Activated naive CD4-positive, alpha-beta T cell (primary cell): ENCODE measurements at regions not wholly inside any gene's neighbourhood (a gene's known extent, or its start where the extent isn't known, plus 50 kb on each side); places are given as distances from the start of the nearest gene placed in this dataset.
"Not testable (repeated sequence)": the region's sequence is repeated elsewhere in the genome, so short reads cannot be mapped to it uniquely, and the experiment has no call there.

ENCODE experiments used
- DNase-seq, 4 experiments: peaks; one replicate each; lab custom pipeline; 2025; lab: John Stamatoyannopoulos, UW

GRCh38 chr9:34907044-34907443 is 51.0 kb upstream of the PHF24 start:
- DNase-seq: no peak

- peak; percentile 14 to 68 (median 50) for DNase-seq
Measured at GRCh38 chr9:34899535-34900158, 58.4 kb upstream of the PHF24 start.

GRCh38 chr9:34898846-34899245 is 59.2 kb upstream of the PHF24 start:
- DNase-seq: no peak

- DNase-seq: no peak
Measured at GRCh38 chr9:34896112-34896511, 62.0 kb upstream of the PHF24 start.

GRCh38 chr9:34892886-34893285 is 65.2 kb upstream of the PHF24 start:
- no peak for DNase-seq

GRCh38 chr9:34891386-34891785 is 66.7 kb upstream of the PHF24 start:
- no peak for DNase-seq

- DNase-seq: no peak
Measured at GRCh38 chr9:34887841-34888240, 70.2 kb upstream of the PHF24 start.

GRCh38 chr9:34884747-34885189 is 73.3 kb upstream of the PHF24 start:
- no peak for DNase-seq

GRCh38 chr9:34876096-34876495 is 82.0 kb upstream of the PHF24 start:
- DNase-seq: no peak

GRCh38 chr9:34869390-34869789 is 88.7 kb upstream of the PHF24 start:
- no peak for DNase-seq

- no peak for DNase-seq
Measured at GRCh38 chr9:34866614-34867013, 91.5 kb upstream of the PHF24 start.

- DNase-seq: no peak
Measured at GRCh38 chr9:34863426-34863825, 94.7 kb upstream of the PHF24 start.

GRCh38 chr9:34862836-34863235 is 95.2 kb upstream of the PHF24 start:
- DNase-seq: no peak

GRCh38 chr9:34862043-34862442 is 96.0 kb upstream of the PHF24 start:
- no peak for DNase-seq

GRCh38 chr9:34855016-34855415 is 103.1 kb upstream of the PHF24 start:
- not testable (repeated sequence) for DNase-seq

- DNase-seq: no peak
Measured at GRCh38 chr9:34830068-34830467, 120.1 kb upstream of the CCL21 start.

GRCh38 chr9:34826999-34827538 is 117.1 kb upstream of the CCL21 start:
- DNase-seq: no peak

GRCh38 chr9:34825775-34826174 is 115.8 kb upstream of the CCL21 start:
- no peak for DNase-seq

GRCh38 chr9:34823778-34824177 is 113.8 kb upstream of the CCL21 start:
- no peak for DNase-seq

- DNase-seq: no peak
Measured at GRCh38 chr9:34810187-34810524, 100.2 kb upstream of the CCL21 start.

GRCh38 chr9:34809504-34810186 is 99.7 kb upstream of the CCL21 start:
- DNase-seq: no peak

GRCh38 chr9:34802916-34803315 is 93.0 kb upstream of the CCL21 start:
- no peak for DNase-seq

- no peak for DNase-seq
Measured at GRCh38 chr9:34797367-34797766, 87.4 kb upstream of the CCL21 start.

- no peak for DNase-seq
Measured at GRCh38 chr9:34796924-34797323, 87.0 kb upstream of the CCL21 start.
